Skeletal muscle tissue (tissue), 3 donors: ENCODE measurements at regions not wholly inside any gene's neighbourhood (a gene's known extent, or its start where the extent isn't known, plus 50 kb on each side); places are given as distances from the start of the nearest gene placed in this dataset.
A peak's percentile ranks its signal among the peaks of the same experiment; 100 is the strongest.
"Not testable (repeated sequence)": the region's sequence is repeated elsewhere in the genome, so short reads cannot be mapped to it uniquely, and the experiment has no call there.

Experiments used
- H3K27ac ChIP-seq: one replicate; pipeline ENCODE4 v1.7.0; 2013; ENCODE audit warnings: mild to moderate bottlenecking, low read depth, low read length, inconsistent platforms
- H3K27me3 ChIP-seq, 3 donors: one replicate each; pipeline ENCODE4 v1.7.0; 2013; ENCODE audit warnings: low read length in 3 of 3; ENCODE audit not compliant: control insufficient read depth in 3 of 3, insufficient read depth in 3 of 3
- H3K36me3 ChIP-seq, 3 donors: one replicate each; pipeline ENCODE4 v1.7.0; 2013; ENCODE audit warnings: low read length in 3 of 3; ENCODE audit not compliant: control insufficient read depth in 3 of 3, insufficient read depth in 3 of 3
- H3K4me1 ChIP-seq, 3 donors: one replicate each; pipeline ENCODE4 v1.7.0; 2013; ENCODE audit warnings: low read length in 3 of 3, mild to moderate bottlenecking in 3 of 3; ENCODE audit not compliant: control insufficient read depth in 3 of 3, insufficient read depth in 3 of 3
- H3K4me3 ChIP-seq, 3 donors: one replicate each; pipeline ENCODE4 v1.7.0; 2013; ENCODE audit warnings: low read length in 3 of 3
- H3K9ac ChIP-seq, 3 donors: one replicate each; pipeline ENCODE4 v1.7.0; 2013; ENCODE audit warnings: low read length in 3 of 3, mild to moderate bottlenecking in 3 of 3, moderate library complexity in 2 of 3, low read depth in 1 of 3
- H3K9me3 ChIP-seq, 3 donors: one replicate each; pipeline ENCODE4 v1.7.0; 2013; ENCODE audit warnings: low read length in 3 of 3; ENCODE audit not compliant: control insufficient read depth in 3 of 3
- donor health status: Osteomylitis.

DNA sequence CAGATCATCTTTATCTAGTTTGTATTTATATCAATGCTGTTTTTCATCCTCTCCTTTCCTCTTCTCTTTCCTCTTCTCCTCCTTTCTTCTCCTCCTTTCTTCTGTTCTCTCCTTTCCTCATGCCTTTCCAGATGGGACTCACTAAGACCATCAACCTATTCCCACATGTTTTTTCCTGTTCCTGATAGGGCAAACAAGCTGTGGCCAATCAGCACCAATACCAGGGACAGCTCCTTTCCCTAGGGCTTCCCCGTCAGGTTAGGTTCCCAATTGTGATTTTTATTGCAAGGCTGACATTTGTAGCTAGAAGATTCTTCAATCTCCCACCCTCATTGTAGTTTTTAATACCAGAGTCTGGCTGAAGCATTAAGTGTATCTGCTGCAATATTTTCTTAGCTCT, 76.3 kb upstream of the COL8A1 start:
- Histone ChIP-seq H3K27ac (no peak overlapping the region), H3K36me3 (no peaks in the 10 kb centered on the region), H3K4me3 (no peak overlapping the region), H3K4me1 (no peaks in the 10 kb centered on the region), H3K9ac (no peak overlapping the region), H3K9me3 (no peaks in the 10 kb centered on the region), H3K27me3 (no peaks in the 10 kb centered on the region)

DNA sequence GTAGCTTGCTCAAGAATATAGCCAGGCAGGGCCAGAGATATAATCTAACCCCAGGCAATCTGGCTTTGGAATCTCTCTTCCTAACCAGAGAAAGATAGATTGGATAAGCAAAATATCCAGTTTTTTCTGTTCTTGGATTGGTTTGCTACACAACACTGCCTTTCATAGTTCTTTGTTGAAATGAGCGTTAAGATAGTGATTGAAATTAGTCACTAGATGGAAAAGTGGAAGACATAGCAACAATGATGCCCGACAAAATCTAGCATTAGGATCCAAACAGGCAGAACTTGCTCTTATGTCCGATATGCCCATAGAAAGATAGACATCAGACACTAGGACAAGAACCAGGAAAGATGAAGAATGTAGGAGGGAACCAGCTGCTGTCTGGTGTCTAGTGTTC, 77.3 kb upstream of the COL8A1 start:
- no peaks in the 10 kb centered on the region for H3K36me3 ChIP-seq
- H3K27ac ChIP-seq = no peak overlapping the region
- H3K4me3 ChIP-seq = no peak overlapping the region
- no peak overlapping the region for H3K9ac ChIP-seq
- no peaks in the 10 kb centered on the region for H3K27me3 ChIP-seq
- no peaks in the 10 kb centered on the region for H3K4me1 ChIP-seq
- no peaks in the 10 kb centered on the region for H3K9me3 ChIP-seq

DNA sequence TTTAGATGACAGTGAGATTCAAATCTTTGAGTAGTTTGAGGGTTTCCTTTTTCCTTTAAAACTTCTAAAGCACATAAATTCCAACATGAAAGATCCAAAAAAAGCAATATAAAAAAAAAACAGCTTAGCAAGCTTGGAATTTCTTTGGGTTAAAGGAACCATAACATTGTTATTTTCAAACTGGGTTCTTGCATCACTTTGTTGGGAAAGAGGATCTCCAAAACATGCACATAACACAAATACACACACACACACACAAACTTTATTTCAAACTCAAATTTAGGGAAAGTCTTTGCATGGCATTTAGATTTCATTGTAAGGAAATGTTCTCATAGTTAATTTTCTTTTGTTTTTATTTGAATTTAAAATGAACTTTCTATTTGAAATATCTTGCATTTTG, 79.2 kb upstream of the COL8A1 start:
- H3K4me1 ChIP-seq = no peaks in the 10 kb centered on the region
- no peaks in the 10 kb centered on the region for H3K36me3 ChIP-seq
- H3K27ac ChIP-seq = no peak overlapping the region
- H3K9ac ChIP-seq = no peak overlapping the region
- H3K4me3 ChIP-seq = no peak overlapping the region
- no peaks in the 10 kb centered on the region for H3K27me3 ChIP-seq
- no peaks in the 10 kb centered on the region for H3K9me3 ChIP-seq

DNA sequence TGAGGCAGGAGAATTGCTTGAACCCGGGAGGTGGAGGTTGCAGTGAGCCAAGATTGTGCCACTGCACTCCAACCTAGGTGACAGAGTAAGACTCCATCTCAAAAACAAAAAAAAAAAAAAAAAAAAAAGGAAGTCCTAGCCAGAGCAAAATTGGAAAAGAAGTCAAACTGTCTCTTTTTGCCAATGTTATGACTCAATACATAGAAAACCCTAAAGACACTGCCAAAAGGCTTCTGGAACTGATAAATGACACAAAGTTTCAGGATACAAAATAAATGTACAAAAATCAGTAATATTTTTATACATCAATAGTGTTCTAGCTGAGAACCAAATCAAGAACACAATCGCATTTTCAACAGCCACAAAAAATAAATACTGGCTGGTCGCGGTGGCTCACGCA, 82.5 kb upstream of the COL8A1 start:
- not testable (repeated sequence) for H3K9ac ChIP-seq, H3K4me1 ChIP-seq, H3K9me3 ChIP-seq, H3K36me3 ChIP-seq, H3K27ac ChIP-seq, H3K27me3 ChIP-seq, H3K4me3 ChIP-seq

DNA sequence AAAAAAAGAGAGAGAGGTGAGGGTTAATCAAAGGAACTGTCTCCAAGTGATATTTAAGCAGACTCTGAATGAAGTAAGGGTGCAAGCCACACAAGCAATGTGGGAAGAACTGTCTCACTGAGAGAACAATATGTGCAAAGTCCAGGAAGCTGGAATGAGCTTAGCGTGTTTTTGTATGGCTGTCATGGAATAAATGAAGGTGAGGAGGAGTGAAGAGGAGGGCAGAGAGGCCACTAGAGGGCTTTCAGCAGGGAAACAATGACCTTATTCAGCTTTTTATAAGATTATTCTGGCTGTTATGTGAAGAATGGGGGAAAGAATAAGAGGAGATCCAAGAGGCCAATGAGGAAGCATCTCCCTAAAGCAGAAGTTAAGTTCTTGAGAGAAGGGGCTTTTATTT, 86.9 kb upstream of the COL8A1 start:
- Histone ChIP-seq H3K4me3 (no peak overlapping the region), H3K27me3 (no peaks in the 10 kb centered on the region)

DNA sequence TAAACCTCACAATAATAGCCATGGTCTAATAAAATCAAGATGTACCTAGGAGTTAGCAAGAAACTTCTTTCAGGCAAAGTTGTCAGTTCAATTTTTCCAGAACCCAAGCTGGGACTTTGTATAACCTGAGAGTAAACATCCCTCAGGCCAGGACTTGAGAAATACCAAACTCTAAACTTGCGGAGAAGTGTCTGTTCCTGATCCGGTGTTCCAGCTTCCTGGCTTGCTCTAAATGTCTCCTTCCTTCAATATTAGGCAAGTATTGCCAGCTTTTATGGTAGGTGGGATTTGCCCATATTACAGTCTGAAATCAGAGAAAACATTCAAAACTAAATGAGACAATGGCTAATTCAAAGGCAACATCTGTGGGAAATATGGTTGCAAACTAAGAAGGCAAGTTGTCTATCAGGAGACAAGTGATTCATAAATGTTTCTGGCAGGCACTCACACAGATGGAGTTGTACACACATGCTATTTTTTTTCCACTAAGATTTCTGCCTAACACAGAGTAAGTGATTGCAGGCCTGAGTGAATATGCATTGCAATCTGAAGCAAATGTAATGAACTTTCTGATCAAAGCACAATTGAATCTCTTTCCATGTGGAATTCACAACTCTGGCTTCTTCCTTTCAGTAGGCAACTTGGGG, 88.3 kb upstream of the COL8A1 start:
- H3K27ac ChIP-seq = no peak overlapping the region
- no peaks in the 10 kb centered on the region for H3K36me3 ChIP-seq
- H3K9me3 ChIP-seq = no peaks in the 10 kb centered on the region
- H3K4me1 ChIP-seq = no peaks in the 10 kb centered on the region
- H3K27me3 ChIP-seq = no peaks in the 10 kb centered on the region
- no peak overlapping the region for H3K4me3 ChIP-seq
- no peak overlapping the region for H3K9ac ChIP-seq

More for the DNA sequence above, 86.9 kb upstream of the COL8A1 start:
- no peaks in the 10 kb centered on the region for H3K4me1 ChIP-seq
- H3K36me3 ChIP-seq = no peaks in the 10 kb centered on the region
- no peak overlapping the region for H3K9ac ChIP-seq
- no peaks in the 10 kb centered on the region for H3K9me3 ChIP-seq
- no peak overlapping the region for H3K27ac ChIP-seq

DNA sequence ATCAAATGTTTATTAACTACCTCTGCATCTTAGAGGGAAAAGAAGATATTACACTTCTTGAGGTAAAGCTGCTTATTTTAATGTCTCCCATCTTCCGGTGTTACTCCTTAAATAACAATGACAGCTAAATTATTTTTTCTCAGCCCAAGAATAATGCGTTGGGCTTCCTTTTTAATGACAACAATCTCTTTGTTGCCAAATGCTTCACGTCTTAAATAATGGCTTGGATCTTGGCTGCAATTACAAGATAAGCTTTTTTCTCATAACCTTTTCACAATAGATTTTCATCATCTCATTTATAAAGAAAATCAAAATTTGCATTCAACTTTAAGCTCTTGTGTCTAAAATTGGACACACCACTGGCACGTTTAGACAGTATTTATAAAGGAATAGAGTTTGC, 89.2 kb upstream of the COL8A1 start:
- no peaks in the 10 kb centered on the region for H3K9me3 ChIP-seq
- H3K27me3 ChIP-seq = no peaks in the 10 kb centered on the region
- H3K4me3 ChIP-seq = no peak overlapping the region
- H3K36me3 ChIP-seq = no peaks in the 10 kb centered on the region
- no peak overlapping the region for H3K9ac ChIP-seq
- H3K27ac ChIP-seq = no peak overlapping the region
- H3K4me1 ChIP-seq = no peaks in the 10 kb centered on the region

DNA sequence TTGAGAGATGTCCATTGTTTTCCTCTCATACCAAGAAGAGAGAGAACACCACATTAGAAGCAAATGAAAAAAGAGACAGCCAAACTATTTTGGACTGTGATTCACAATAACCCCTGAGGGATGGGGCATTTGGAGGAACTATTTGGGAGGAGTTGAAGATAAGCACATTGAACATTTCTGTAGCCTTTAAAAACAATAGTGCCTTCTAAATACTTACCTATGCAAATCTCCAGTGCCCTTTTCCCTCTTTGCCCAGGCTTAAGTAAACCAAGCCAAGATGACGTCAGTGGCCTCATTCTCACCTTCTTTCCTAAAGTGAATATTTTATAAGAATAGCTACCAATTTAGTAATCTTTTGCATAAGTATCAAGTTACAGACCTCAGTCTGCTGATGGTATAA, 89.7 kb upstream of the COL8A1 start:
- Histone ChIP-seq H3K9me3 (no peaks in the 10 kb centered on the region), H3K27ac (no peak overlapping the region), H3K4me3 (no peak overlapping the region), H3K9ac (no peak overlapping the region), H3K4me1 (no peaks in the 10 kb centered on the region), H3K27me3 (no peaks in the 10 kb centered on the region), H3K36me3 (no peaks in the 10 kb centered on the region)

DNA sequence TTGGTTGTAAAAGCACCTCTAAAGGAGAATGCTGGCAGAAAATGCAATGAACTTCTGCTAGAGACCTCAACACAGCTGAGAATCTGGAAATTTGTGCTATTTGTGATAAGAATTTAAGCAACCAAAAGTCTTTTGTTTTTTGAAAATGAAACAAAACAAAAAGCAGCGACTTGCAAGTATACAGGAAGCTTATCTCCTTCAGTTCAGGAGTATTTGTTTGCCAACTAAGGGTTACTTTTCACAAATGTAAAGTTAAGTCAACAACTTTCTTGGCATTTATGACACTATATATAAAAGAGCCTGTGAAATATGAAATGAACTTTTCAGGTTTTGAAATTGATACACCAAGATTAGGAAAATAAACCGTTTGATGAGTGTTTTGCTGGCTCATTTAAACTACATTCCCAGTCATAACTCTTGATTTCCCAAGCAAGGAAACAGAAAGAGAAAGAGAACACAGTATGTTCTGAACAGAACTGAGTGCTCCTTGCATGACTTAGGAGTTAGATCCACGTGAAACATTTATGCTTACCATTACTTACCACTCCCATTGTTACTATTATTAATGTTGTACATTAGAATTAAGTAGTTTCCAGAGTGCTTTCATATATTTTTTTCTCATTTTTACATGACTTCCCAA, 92.3 kb upstream of the COL8A1 start:
- Histone ChIP-seq H3K9me3 (no peaks in the 10 kb centered on the region), H3K36me3 (no peaks in the 10 kb centered on the region), H3K27ac (peak overlapping the region; percentile 1), H3K4me1 (no peaks in the 10 kb centered on the region), H3K27me3 (no peaks in the 10 kb centered on the region), H3K9ac (no peak overlapping the region), H3K4me3 (no peak overlapping the region)

DNA sequence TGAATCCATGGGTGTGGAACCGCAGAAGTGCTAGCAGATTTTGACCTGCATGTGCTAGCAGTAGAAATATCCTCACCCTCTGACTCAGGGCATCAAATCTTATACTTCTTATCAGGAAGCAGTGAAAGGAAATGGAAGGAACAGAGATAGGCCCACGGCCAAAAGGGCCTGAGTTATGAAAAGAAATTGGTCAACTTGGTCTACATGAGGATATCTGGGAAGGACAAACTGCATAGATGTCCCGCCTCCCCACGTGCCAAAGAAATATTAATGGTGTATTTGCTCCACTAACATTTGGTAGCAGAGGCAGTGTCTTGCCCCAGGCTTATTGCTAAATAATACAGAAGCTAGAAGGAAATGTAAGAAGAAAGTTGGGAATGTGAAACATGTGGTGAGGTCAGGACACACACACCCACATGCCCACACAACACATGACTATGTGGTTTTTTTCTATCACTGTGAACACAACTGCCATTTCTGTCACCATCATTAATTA, 93.6 kb upstream of the COL8A1 start:
- H3K36me3 ChIP-seq = no peaks in the 10 kb centered on the region
- no peaks in the 10 kb centered on the region for H3K9me3 ChIP-seq
- peak overlapping the region; percentile 1 for H3K27ac ChIP-seq
- H3K4me3 ChIP-seq = no peak overlapping the region
- no peak overlapping the region for H3K9ac ChIP-seq
- no peaks in the 10 kb centered on the region for H3K4me1 ChIP-seq
- no peaks in the 10 kb centered on the region for H3K27me3 ChIP-seq
